Neural progenitor cell (in vitro differentiated cells): ENCODE measurements at regions not wholly inside any gene's neighbourhood (a gene's known extent, or its start where the extent isn't known, plus 50 kb on each side); places are given as distances from the start of the nearest gene placed in this dataset.

Source experiments
- DNase-seq: peaks from one replicate; pipeline ENCODE4 v3.0.0-alpha.2; 2016; ENCODE audit warnings: low spot score
- H2AFZ ChIP-seq: fragments of 200-600 bp; sonication (generic); replicated peaks from 2 replicates; pipeline ENCODE4 v1.6.1; 2016; ENCODE audit warnings: antibody characterized with exemption
- H3F3A ChIP-seq: fragments of 200-600 bp; sonication (generic); 2 replicates; pipeline ENCODE4 v1.6.1; 2016; ENCODE audit warnings: antibody characterized with exemption, low read depth
- H3K27ac ChIP-seq: fragments of 200-600 bp; sonication (generic); 2 replicates; pipeline ENCODE4 v1.5.1; 2016; ENCODE audit warnings: mild to moderate bottlenecking
- H3K27me3 ChIP-seq: fragments of 200-600 bp; sonication (generic); 2 replicates; pipeline ENCODE4 v1.6.1; 2016; ENCODE audit warnings: mild to moderate bottlenecking, moderate library complexity
- H3K36me3 ChIP-seq: fragments of 200-600 bp; sonication (generic); 2 replicates; pipeline ENCODE4 v1.5.1; 2016
- H3K4me1 ChIP-seq: fragments of 200-600 bp; sonication (generic); 2 replicates; pipeline ENCODE4 v1.6.1; 2016; ENCODE audit warnings: mixed run types
- H3K4me2 ChIP-seq: fragments of 200-600 bp; sonication (generic); 2 replicates; pipeline ENCODE4 v1.6.1; 2016
- H3K4me3 ChIP-seq: fragments of 200-600 bp; sonication (generic); 2 replicates; pipeline ENCODE4 v1.5.1; 2016
- H3K79me2 ChIP-seq: fragments of 200-600 bp; sonication (generic); 2 replicates; pipeline ENCODE4 v1.6.1; 2016; ENCODE audit warnings: low read depth
- H3K9ac ChIP-seq: fragments of 200-600 bp; sonication (generic); 2 replicates; pipeline ENCODE4 v1.6.1; 2016
- H3K9me3 ChIP-seq: fragments of 200-600 bp; sonication (generic); 2 replicates; pipeline ENCODE4 v1.5.1; 2016; ENCODE audit warnings: low read depth
- H4K20me1 ChIP-seq: fragments of 200-600 bp; sonication (generic); 2 replicates; pipeline ENCODE4 v1.6.1; 2016; ENCODE audit warnings: low read depth
- H3K27ac Mint-ChIP-seq: 3 replicates; pipeline ENCODE4 v1.8.0; 2021; ENCODE audit warnings: mixed read lengths
- H3K27me3 Mint-ChIP-seq: 2 replicates; pipeline ENCODE4 v1.8.0; 2022; ENCODE audit warnings: low read depth, mild to moderate bottlenecking, inconsistent platforms, moderate library complexity, mixed read lengths; ENCODE audit not compliant: insufficient read depth
- H3K36me3 Mint-ChIP-seq: 3 replicates; pipeline ENCODE4 v1.8.0; 2021; ENCODE audit warnings: mixed read lengths
- H3K4me1 Mint-ChIP-seq: 3 replicates; pipeline ENCODE4 v1.8.0; 2021; ENCODE audit warnings: mixed read lengths
- H3K4me3 Mint-ChIP-seq: 3 replicates; pipeline ENCODE4 v1.8.0; 2021; ENCODE audit warnings: mild to moderate bottlenecking, moderate library complexity, mixed read lengths
- H3K9me3 Mint-ChIP-seq: 3 replicates; pipeline ENCODE4 v1.8.0; 2020; ENCODE audit warnings: mixed read lengths
- EZH2 ChIP-seq: fragments of 200-600 bp; sonication (generic); IDR thresholded peaks from 2 replicates; pipeline ENCODE4 v1.6.1; 2017; ENCODE audit warnings: antibody characterized with exemption, mild to moderate bottlenecking, moderate library complexity
- EZH2phosphoT487 ChIP-seq: fragments of 200-600 bp; sonication (generic); IDR thresholded peaks from 2 replicates; pipeline ENCODE4 v1.6.1; 2017; ENCODE audit warnings: antibody characterized with exemption
- TF ChIP-seq, protein P1 (sequence below): fragments of 200-600 bp; sonication (generic); IDR thresholded peaks from 2 replicates; pipeline ENCODE4 v1.5.1; 2017; ENCODE audit warnings: antibody characterized with exemption, mild to moderate bottlenecking

DNA sequence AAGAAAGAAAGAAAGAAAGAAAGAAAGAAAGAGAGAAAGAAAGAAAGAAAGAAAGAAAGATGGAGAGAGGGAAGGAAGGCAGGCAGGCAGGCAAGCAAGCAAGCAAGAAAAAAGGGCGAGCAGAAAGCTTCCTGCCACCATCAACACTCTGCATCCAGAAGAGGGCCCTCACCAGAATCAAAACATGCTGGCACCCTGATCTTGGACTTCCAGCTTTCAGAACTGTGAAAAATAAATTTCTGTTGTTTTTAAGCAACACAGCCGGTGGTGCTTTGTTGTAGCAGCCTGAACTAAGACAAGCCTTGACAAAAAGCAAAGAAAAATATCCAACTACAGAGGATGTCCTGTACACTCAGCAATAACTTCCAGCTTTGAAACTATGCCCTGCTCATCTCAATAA lies 401.7 kb downstream of the LRATD1 start:
- Mint-ChIP-seq H3K9me3 (no peaks in the 10 kb centered on the region), H3K36me3 (no peaks in the 10 kb centered on the region), H3K4me3 (no peak overlapping the region), H3K4me1 (peaks cover 13% of the 10 kb centered on the region), H3K27ac (no peak overlapping the region), H3K27me3 (peaks cover 2% of the 10 kb centered on the region)
- Histone ChIP-seq H3K27ac (no peak overlapping the region), H3K4me3 (no peak overlapping the region), H3F3A (no peaks in the 10 kb centered on the region), H3K79me2 (no peaks in the 10 kb centered on the region), H3K36me3 (no peaks in the 10 kb centered on the region), H3K4me1 (peaks cover 7% of the 10 kb centered on the region), H3K27me3 (no peaks in the 10 kb centered on the region), H3K4me2 (no peak overlapping the region), H2AFZ (no peak overlapping the region), H3K9ac (no peak overlapping the region), H3K9me3 (no peaks in the 10 kb centered on the region), H4K20me1 (no peaks in the 10 kb centered on the region)
- DNase-seq, result no peak
- TF ChIP-seq, protein P1, sequence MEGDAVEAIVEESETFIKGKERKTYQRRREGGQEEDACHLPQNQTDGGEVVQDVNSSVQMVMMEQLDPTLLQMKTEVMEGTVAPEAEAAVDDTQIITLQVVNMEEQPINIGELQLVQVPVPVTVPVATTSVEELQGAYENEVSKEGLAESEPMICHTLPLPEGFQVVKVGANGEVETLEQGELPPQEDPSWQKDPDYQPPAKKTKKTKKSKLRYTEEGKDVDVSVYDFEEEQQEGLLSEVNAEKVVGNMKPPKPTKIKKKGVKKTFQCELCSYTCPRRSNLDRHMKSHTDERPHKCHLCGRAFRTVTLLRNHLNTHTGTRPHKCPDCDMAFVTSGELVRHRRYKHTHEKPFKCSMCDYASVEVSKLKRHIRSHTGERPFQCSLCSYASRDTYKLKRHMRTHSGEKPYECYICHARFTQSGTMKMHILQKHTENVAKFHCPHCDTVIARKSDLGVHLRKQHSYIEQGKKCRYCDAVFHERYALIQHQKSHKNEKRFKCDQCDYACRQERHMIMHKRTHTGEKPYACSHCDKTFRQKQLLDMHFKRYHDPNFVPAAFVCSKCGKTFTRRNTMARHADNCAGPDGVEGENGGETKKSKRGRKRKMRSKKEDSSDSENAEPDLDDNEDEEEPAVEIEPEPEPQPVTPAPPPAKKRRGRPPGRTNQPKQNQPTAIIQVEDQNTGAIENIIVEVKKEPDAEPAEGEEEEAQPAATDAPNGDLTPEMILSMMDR, result no peak
- TF ChIP-seq EZH2, result no peak
- TF ChIP-seq EZH2phosphoT487, result no peak

DNA sequence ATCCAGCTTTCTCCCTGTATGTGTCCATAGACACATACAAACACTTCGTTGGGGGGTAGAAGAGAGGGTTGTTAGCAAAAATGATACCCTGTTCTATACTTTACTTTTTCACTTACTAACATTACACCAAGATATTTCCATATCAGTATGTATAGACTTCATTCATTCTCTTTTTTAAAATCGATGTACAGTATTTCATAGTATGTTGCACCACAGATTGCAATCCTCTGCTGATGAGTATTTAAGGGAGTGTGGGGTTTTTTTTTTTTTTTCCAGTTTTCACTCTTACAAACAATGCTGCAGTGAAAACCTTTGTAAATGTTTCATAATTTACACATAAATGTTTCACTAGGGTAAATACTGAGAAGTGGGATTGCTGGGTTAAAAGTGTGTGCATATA lies 402.3 kb downstream of the LRATD1 start:
- TF ChIP-seq EZH2phosphoT487 (no peak), EZH2 (no peak)
- TF ChIP-seq, protein P1, result no peak
- no peaks in the 10 kb centered on the region for H3K36me3 ChIP-seq

DNA sequence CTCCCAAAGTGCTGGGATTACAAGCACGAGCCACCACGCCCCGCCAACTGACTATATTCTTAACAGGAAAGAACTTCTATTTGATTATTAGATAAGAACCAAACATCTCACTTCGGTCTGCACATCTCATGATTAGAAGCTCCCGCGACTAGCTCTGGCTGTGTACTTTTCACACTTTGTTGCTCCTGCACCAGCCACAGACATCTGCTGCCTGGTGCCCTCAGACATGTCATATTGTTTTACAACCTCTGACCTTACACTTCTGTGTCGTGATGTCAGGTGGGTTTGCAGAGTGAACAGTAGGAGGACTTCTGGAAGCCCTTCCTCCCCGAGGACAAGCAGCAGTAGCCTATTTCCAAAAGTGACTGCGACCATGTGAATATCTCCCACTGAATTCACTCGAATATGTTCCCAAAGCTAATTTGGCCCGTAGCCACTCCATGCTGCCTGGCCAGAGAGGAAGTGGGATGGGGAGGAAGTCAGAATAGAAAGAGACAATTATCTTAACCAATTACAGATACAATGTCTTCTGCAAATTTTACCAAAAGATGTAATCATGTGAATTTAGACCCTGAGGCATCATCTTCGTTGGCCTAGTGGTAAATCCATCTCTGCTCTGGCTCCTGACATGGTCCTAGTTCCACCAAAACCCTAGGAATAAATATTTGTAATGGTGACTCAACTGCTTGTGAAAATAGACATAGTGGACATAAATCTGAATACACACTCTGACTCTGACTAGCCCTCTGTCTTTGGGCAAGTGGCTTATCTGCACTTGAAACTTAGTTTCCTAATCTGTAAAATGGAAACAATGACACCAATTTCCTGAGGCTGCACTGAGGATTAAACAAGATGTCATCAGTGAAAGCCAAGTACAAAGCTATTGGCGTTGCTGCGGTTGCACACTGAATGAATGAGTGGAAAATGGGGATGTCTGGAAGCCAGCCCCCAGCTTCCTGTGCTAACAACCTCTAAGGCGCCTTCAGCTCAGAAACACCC lies 406.1 kb downstream of the LRATD1 start:
- H3K4me3 ChIP-seq, result no peak overlapping the region
- H3K36me3 ChIP-seq, result no peaks in the 10 kb centered on the region
- Mint-ChIP-seq H3K36me3 (no peaks in the 10 kb centered on the region), H3K27ac (no peak overlapping the region), H3K27me3 (peaks cover 8% of the 10 kb centered on the region), H3K4me1 (peaks cover 39% of the 10 kb centered on the region), H3K4me3 (no peak overlapping the region), H3K9me3 (no peaks in the 10 kb centered on the region)
- H3K9ac ChIP-seq, result no peak overlapping the region
- H3K79me2 ChIP-seq, result no peaks in the 10 kb centered on the region
- H2AFZ ChIP-seq, result no peak overlapping the region
- H3K9me3 ChIP-seq, result no peaks in the 10 kb centered on the region
- H3F3A ChIP-seq, result peaks cover 5% of the 10 kb centered on the region
- H3K27ac ChIP-seq, result no peak overlapping the region
- H4K20me1 ChIP-seq, result no peaks in the 10 kb centered on the region
- no peak for TF ChIP-seq EZH2phosphoT487
- TF ChIP-seq, protein P1, result no peak
- TF ChIP-seq EZH2, result no peak
- peaks cover 11% of the 10 kb centered on the region for H3K4me1 ChIP-seq
- DNase-seq, result no peak
- no peaks in the 10 kb centered on the region for H3K27me3 ChIP-seq
- H3K4me2 ChIP-seq, result no peak overlapping the region

More for the DNA sequence above, 402.3 kb downstream of the LRATD1 start:
- peaks cover 7% of the 10 kb centered on the region for H3K4me1 ChIP-seq
- no peaks in the 10 kb centered on the region for H3K9me3 Mint-ChIP-seq
- H3K27ac ChIP-seq, result no peak overlapping the region
- H3K9me3 ChIP-seq, result no peaks in the 10 kb centered on the region
- no peak overlapping the region for H3K9ac ChIP-seq
- no peaks in the 10 kb centered on the region for H3K79me2 ChIP-seq
- no peak overlapping the region for H3K4me2 ChIP-seq
- H3K4me3 Mint-ChIP-seq, result no peak overlapping the region
- H4K20me1 ChIP-seq, result no peaks in the 10 kb centered on the region
- H3K4me1 Mint-ChIP-seq, result peaks cover 15% of the 10 kb centered on the region
- H3K27me3 ChIP-seq, result no peaks in the 10 kb centered on the region
- no peak overlapping the region for H3K4me3 ChIP-seq
- H2AFZ ChIP-seq, result no peak overlapping the region
- peaks cover 2% of the 10 kb centered on the region for H3K27me3 Mint-ChIP-seq
- DNase-seq, result no peak
- H3K36me3 Mint-ChIP-seq, result no peaks in the 10 kb centered on the region
- no peak overlapping the region for H3K27ac Mint-ChIP-seq
- no peaks in the 10 kb centered on the region for H3F3A ChIP-seq
